WTC11 (cell line): ENCODE measurements at regions not wholly inside any gene's neighbourhood (a gene's known extent, or its start where the extent isn't known, plus 50 kb on each side); places are given as distances from the start of the nearest gene placed in this dataset.

ENCODE experiments used
- ATAC-seq: fragments of 200-7000 bp; cut with Tn5 transposase; 2 replicates; pipeline ENCODE4 v1.10.0; 2021; ENCODE audit warnings: mild to moderate bottlenecking, moderate library complexity
- CTCF ChIA-PET: fragments of 300-600 bp; sonication (Branson Sonifier 250); formaldehyde crosslinking; loops from one replicate; lab custom pipeline; 2021; ENCODE audit warnings: antibody characterized with exemption; lab: Charles Lee
- POLR2A ChIA-PET: fragments of 350-600 bp; sonication (Branson Sonifier 250); formaldehyde crosslinking; loops from one replicate; lab custom pipeline; 2021; ENCODE audit warnings: antibody characterized with exemption; lab: Charles Lee
- DNase-seq: peaks from one replicate; pipeline ENCODE4 v3.0.0; 2021; ENCODE audit warnings: low spot score
- H3K27ac Mint-ChIP-seq: 2 replicates; pipeline ENCODE4 v1.8.0; 2021; ENCODE audit warnings: mixed read lengths
- H3K27me3 Mint-ChIP-seq: 2 replicates; pipeline ENCODE4 v1.8.0; 2021; ENCODE audit warnings: low read depth, mild to moderate bottlenecking, moderate library complexity, mixed read lengths
- H3K36me3 Mint-ChIP-seq: 2 replicates; pipeline ENCODE4 v1.8.0; 2021; ENCODE audit warnings: mixed read lengths
- H3K4me1 Mint-ChIP-seq: 2 replicates; pipeline ENCODE4 v1.8.0; 2022; ENCODE audit warnings: mixed read lengths
- H3K4me3 Mint-ChIP-seq: 2 replicates; pipeline ENCODE4 v1.8.0; 2021; ENCODE audit warnings: mild to moderate bottlenecking, moderate library complexity, mixed read lengths
- H3K9me3 Mint-ChIP-seq: 2 replicates; pipeline ENCODE4 v1.8.0; 2021; ENCODE audit warnings: mixed read lengths
- AR ChIP-seq: fragments of 250-450 bp; sonication (Bioruptor Pico); IDR thresholded peaks from 2 replicates; pipeline ENCODE4 v1.9.0; 2021; ENCODE audit warnings: mild to moderate bottlenecking
- CDX4 ChIP-seq: fragments of 250-450 bp; sonication (Bioruptor Pico); IDR thresholded peaks from 2 replicates; pipeline ENCODE4 v1.9.0; 2021; ENCODE audit warnings: moderate library complexity, mild to moderate bottlenecking, inconsistent platforms, borderline replicate concordance
- E2F1 ChIP-seq: sonication (generic); formaldehyde crosslinking; IDR thresholded peaks from 2 replicates; pipeline ENCODE4 v1.8.0; 2022; ENCODE audit warnings: mild to moderate bottlenecking, missing genetic modification reagents
- ELF4 ChIP-seq: sonication (generic); formaldehyde crosslinking; IDR thresholded peaks from 2 replicates; pipeline ENCODE4 v1.8.1; 2022; ENCODE audit warnings: low read depth, mild to moderate bottlenecking, moderate library complexity, missing genetic modification reagents
- IRF1 ChIP-seq: sonication (generic); formaldehyde crosslinking; IDR thresholded peaks from 2 replicates; pipeline ENCODE4 v1.8.0; 2023; ENCODE audit warnings: missing genetic modification reagents
- RELA ChIP-seq: sonication (generic); formaldehyde crosslinking; IDR thresholded peaks from 2 replicates; pipeline ENCODE4 v1.8.1; 2022; ENCODE audit warnings: missing genetic modification reagents, mild to moderate bottlenecking, borderline replicate concordance
- SMAD4 ChIP-seq: sonication (generic); formaldehyde crosslinking; IDR thresholded peaks from 2 replicates; pipeline ENCODE4 v1.8.0; 2022; ENCODE audit warnings: mild to moderate bottlenecking, missing genetic modification reagents
- SP1 ChIP-seq: sonication (generic); formaldehyde crosslinking; conservative IDR thresholded peaks from 2 replicates; pipeline ENCODE4 v1.8.1; 2022; ENCODE audit warnings: missing genetic modification reagents
- STAT6 ChIP-seq: sonication (generic); formaldehyde crosslinking; conservative IDR thresholded peaks from 2 replicates; pipeline ENCODE4 v1.8.1; 2023; ENCODE audit warnings: mild to moderate bottlenecking, low read depth, missing genetic modification reagents, moderate library complexity
- TEAD4 ChIP-seq: sonication (generic); formaldehyde crosslinking; IDR thresholded peaks from 2 replicates; pipeline ENCODE4 v1.8.0; 2022; ENCODE audit warnings: mild to moderate bottlenecking, missing genetic modification reagents
- USF1 ChIP-seq: sonication (generic); formaldehyde crosslinking; IDR thresholded peaks from 2 replicates; pipeline ENCODE4 v1.8.0; 2022; ENCODE audit warnings: mild to moderate bottlenecking, missing genetic modification reagents
- USF2 ChIP-seq: sonication (generic); formaldehyde crosslinking; IDR thresholded peaks from 2 replicates; pipeline ENCODE4 v1.8.1; 2023; ENCODE audit warnings: mild to moderate bottlenecking, missing genetic modification reagents, moderate library complexity
- ZBTB21 ChIP-seq: sonication (generic); formaldehyde crosslinking; IDR thresholded peaks from 2 replicates; pipeline ENCODE4 v1.8.1; 2023; ENCODE audit warnings: mild to moderate bottlenecking, missing genetic modification reagents, borderline replicate concordance
- ZMAT4 ChIP-seq: fragments of 250-450 bp; sonication (Bioruptor Pico); IDR thresholded peaks from 2 replicates; pipeline ENCODE4 v1.9.0; 2021; ENCODE audit warnings: mild to moderate bottlenecking
- ZNF416 ChIP-seq: fragments of 250-450 bp; sonication (Bioruptor Pico); IDR thresholded peaks from 2 replicates; pipeline ENCODE4 v1.9.0; 2021; ENCODE audit warnings: mild to moderate bottlenecking, inconsistent platforms
- ZNF423 ChIP-seq: fragments of 250-450 bp; sonication (Bioruptor Pico); IDR thresholded peaks from 2 replicates; pipeline ENCODE4 v2.1.2; 2022; ENCODE audit warnings: mild to moderate bottlenecking, moderate library complexity
- TF ChIP-seq, protein P1 (sequence below): sonication (generic); formaldehyde crosslinking; IDR thresholded peaks from 2 replicates; pipeline ENCODE4 v1.8.1; 2023; ENCODE audit warnings: mild to moderate bottlenecking, moderate library complexity, missing genetic modification reagents

GRCh38 chr21:24738063-24738462, 869.2 kb downstream of the MRPL39 start:
- Mint-ChIP-seq H3K4me1 (no peaks in the 10 kb centered on the region), H3K27ac (no peak overlapping the region), H3K27me3 (no peaks in the 10 kb centered on the region), H3K9me3 (peaks cover 30% of the 10 kb centered on the region), H3K36me3 (peaks cover 2% of the 10 kb centered on the region; the same call in 1 of the 2 replicates), H3K4me3 (no peak overlapping the region)
- ChIA-PET POLR2A (no interaction called here), CTCF (no interaction called here)
- no peak for DNase-seq
- TF ChIP-seq TEAD4 (CRISPR knock-in tag) (no peak), ZBTB21 (no peak), USF2 (CRISPR knock-in tag) (no peak), RELA (CRISPR knock-in tag) (no peak), ZMAT4 (no peak), IRF1 (no peak), E2F1 (no peak), STAT6 (CRISPR knock-in tag) (no peak), SMAD4 (CRISPR knock-in tag) (no peak), CDX4 (CRISPR knock-in tag) (no peak), ZNF423 (CRISPR knock-in tag) (no peak), SP1 (CRISPR knock-in tag) (no peak)
- no peak for ATAC-seq

DNA sequence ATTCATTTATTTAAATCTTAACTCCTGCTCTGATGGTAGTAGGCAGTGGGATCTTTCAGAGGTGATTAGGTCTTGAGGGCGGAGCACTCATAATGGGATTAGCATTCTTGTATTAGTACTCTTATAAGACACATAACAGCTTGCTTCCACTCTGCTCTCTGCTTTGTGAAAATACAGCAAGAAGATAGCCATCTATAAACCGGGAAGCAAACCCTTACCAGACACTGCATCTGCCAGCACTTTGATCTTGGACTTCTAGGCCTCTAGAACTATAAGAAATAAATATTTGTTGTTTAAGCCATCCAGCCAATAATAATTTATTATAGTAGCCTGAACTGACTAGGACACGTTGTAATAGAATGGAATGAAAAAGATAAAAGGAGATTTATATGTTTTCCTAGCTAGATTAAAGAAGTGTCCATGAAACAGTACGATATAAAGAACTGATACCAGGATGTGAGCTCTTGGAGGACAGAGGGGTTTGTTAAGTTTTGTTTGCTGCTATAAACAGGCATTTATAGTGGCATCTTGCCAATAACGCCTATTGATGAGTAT, 869.9 kb downstream of the MRPL39 start:
- H3K4me3 Mint-ChIP-seq: no peak overlapping the region
- POLR2A ChIA-PET: no interaction called here
- H3K36me3 Mint-ChIP-seq: peaks cover 2% of the 10 kb centered on the region; the same call in 1 of the 2 replicates
- no peaks in the 10 kb centered on the region for H3K4me1 Mint-ChIP-seq
- no peak for DNase-seq
- no peak overlapping the region for H3K27ac Mint-ChIP-seq
- no peak for ATAC-seq
- TF ChIP-seq, protein P1, sequence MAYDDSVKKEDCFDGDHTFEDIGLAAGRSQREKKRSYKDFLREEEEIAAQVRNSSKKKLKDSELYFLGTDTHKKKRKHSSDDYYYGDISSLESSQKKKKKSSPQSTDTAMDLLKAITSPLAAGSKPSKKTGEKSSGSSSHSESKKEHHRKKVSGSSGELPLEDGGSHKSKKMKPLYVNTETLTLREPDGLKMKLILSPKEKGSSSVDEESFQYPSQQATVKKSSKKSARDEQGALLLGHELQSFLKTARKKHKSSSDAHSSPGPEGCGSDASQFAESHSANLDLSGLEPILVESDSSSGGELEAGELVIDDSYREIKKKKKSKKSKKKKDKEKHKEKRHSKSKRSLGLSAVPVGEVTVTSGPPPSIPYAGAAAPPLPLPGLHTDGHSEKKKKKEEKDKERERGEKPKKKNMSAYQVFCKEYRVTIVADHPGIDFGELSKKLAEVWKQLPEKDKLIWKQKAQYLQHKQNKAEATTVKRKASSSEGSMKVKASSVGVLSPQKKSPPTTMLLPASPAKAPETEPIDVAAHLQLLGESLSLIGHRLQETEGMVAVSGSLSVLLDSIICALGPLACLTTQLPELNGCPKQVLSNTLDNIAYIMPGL (CRISPR knock-in tag): no peak
- TF ChIP-seq AR (CRISPR knock-in tag) (no peak), ZMAT4 (no peak), SMAD4 (CRISPR knock-in tag) (no peak), ZNF416 (no peak), ELF4 (no peak), USF2 (CRISPR knock-in tag) (no peak), USF1 (CRISPR knock-in tag) (no peak), ZNF423 (CRISPR knock-in tag) (no peak)
- TF ChIP-seq, all 79 proteins: peak for 0
- CTCF ChIA-PET: no interaction called here
- Mint-ChIP-seq H3K9me3 (peaks cover 26% of the 10 kb centered on the region), H3K27me3 (no peaks in the 10 kb centered on the region)
